PC-9 (cell line): ENCODE measurements at regions not wholly inside any gene's neighbourhood (a gene's known extent, or its start where the extent isn't known, plus 50 kb on each side); places are given as distances from the start of the nearest gene placed in this dataset.

Experiments used
- BruUV-seq: library from RNA; stranded (reverse); fragments of 400-500 nt; replicated peaks from 2 replicates; lab custom pipeline; 2021; lab: Mats Ljungman, UMichigan
- CTCF ChIA-PET: fragments of 300-600 bp; sonication (Branson Sonifier 250); formaldehyde crosslinking; loops from one replicate; lab custom pipeline; 2022; ENCODE audit warnings: antibody characterized with exemption; lab: Charles Lee
- POLR2A ChIA-PET: fragments of 300-600 bp; sonication (Branson Sonifier 250); formaldehyde crosslinking; loops from one replicate; lab custom pipeline; 2022; ENCODE audit warnings: antibody characterized with exemption; ENCODE audit not compliant: unreplicated experiment; lab: Charles Lee
- DNase-seq, 2 experiments: peaks; one replicate each; pipeline versions ENCODE4 v3.0.0 to v3.0.0-alpha.2; 2015 to 2022; ENCODE audit warnings: mixed read lengths in 1 of 2
- H2AFZ ChIP-seq: fragments of 200-600 bp; sonication (generic); 2 replicates; pipeline ENCODE4 v1.8.1; 2017; ENCODE audit warnings: antibody characterized with exemption
- H3F3A ChIP-seq: fragments of 200-600 bp; sonication (generic); 2 replicates; pipeline ENCODE4 v1.8.1; 2017; ENCODE audit warnings: antibody characterized with exemption, mild to moderate bottlenecking, low read depth; ENCODE audit not compliant: insufficient read depth
- H3K27ac ChIP-seq: fragments of 200-600 bp; sonication (generic); 2 replicates; pipeline ENCODE4 v1.6.1; 2016; ENCODE audit warnings: mixed run types
- H3K27me3 ChIP-seq: fragments of 200-600 bp; sonication (generic); 2 replicates; pipeline ENCODE4 v1.6.1; 2016; ENCODE audit warnings: low read depth, mixed run types; ENCODE audit not compliant: insufficient read depth
- H3K36me3 ChIP-seq: fragments of 200-600 bp; sonication (generic); 2 replicates; pipeline ENCODE4 v1.6.1; 2016; ENCODE audit warnings: low read depth, mixed run types
- H3K4me1 ChIP-seq: fragments of 200-600 bp; sonication (generic); replicated peaks from 2 replicates; pipeline ENCODE4 v1.6.1; 2016; ENCODE audit warnings: mixed run types; ENCODE audit not compliant: insufficient read depth
- H3K4me2 ChIP-seq: fragments of 200-600 bp; sonication (generic); 2 replicates; pipeline ENCODE4 v1.6.1; 2017; ENCODE audit warnings: mixed run types
- H3K4me3 ChIP-seq: fragments of 200-600 bp; sonication (generic); 2 replicates; pipeline ENCODE4 v1.6.1; 2016; ENCODE audit warnings: mixed run types
- H3K79me2 ChIP-seq: fragments of 200-600 bp; sonication (generic); 2 replicates; pipeline ENCODE4 v1.6.1; 2017; ENCODE audit warnings: low read depth, mixed run types
- H3K9me2 ChIP-seq: fragments of 200-600 bp; sonication (generic); 2 replicates; pipeline ENCODE4 v1.8.1; 2017; ENCODE audit warnings: mild to moderate bottlenecking; ENCODE audit not compliant: insufficient read depth
- H3K9me3 ChIP-seq: fragments of 200-600 bp; sonication (generic); 2 replicates; pipeline ENCODE4 v1.8.1; 2016; ENCODE audit warnings: low read depth; ENCODE audit not compliant: insufficient read depth
- H4K20me1 ChIP-seq: fragments of 200-600 bp; sonication (generic); 2 replicates; pipeline ENCODE4 v1.8.1; 2017; ENCODE audit not compliant: insufficient read depth
- EZH2 ChIP-seq: fragments of 200-600 bp; sonication (generic); IDR thresholded peaks from 2 replicates; pipeline ENCODE4 v1.8.0; 2017; ENCODE audit warnings: antibody characterized with exemption, low read depth
- intact Hi-C: fragments of 100-400 bp; cut with micrococcal nuclease; formaldehyde crosslinking; loops from one replicate; pipeline ENCODE4 v1.10.0; 2022; ENCODE audit not compliant: unreplicated experiment
- TF ChIP-seq, protein P1 (sequence below): fragments of 200-600 bp; sonication (generic); conservative IDR thresholded peaks from 2 replicates; pipeline ENCODE4 v1.6.1; 2017; ENCODE audit warnings: mixed run types, antibody characterized with exemption, mild to moderate bottlenecking, moderate library complexity

DNA sequence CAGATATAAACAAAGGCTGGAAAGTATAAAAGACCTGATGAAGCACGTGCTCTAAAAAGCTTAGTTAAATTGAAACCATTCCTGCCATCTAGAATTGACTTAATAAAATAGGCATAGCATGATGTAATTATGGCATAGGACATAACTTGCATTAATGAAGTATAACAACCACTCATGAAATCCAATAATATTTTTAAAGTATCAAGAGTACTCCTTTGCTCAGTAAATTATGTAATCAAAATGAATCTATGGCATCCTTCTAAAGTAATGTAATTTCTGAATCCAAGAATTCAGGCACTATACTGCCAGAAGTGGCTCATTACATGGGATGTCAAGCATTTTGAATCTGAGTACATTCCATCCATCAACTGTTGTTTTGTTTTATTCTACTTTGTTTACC is 548.5 kb upstream of the NRP1 start:
- ChIA-PET POLR2A (no interaction called here), CTCF (no interaction called here)
- TF ChIP-seq EZH2 = no peak
- TF ChIP-seq, protein P1, sequence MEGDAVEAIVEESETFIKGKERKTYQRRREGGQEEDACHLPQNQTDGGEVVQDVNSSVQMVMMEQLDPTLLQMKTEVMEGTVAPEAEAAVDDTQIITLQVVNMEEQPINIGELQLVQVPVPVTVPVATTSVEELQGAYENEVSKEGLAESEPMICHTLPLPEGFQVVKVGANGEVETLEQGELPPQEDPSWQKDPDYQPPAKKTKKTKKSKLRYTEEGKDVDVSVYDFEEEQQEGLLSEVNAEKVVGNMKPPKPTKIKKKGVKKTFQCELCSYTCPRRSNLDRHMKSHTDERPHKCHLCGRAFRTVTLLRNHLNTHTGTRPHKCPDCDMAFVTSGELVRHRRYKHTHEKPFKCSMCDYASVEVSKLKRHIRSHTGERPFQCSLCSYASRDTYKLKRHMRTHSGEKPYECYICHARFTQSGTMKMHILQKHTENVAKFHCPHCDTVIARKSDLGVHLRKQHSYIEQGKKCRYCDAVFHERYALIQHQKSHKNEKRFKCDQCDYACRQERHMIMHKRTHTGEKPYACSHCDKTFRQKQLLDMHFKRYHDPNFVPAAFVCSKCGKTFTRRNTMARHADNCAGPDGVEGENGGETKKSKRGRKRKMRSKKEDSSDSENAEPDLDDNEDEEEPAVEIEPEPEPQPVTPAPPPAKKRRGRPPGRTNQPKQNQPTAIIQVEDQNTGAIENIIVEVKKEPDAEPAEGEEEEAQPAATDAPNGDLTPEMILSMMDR = no peak
- Histone ChIP-seq H3K9me3 (no peaks in the 10 kb centered on the region), H3K36me3 (no peaks in the 10 kb centered on the region), H3K79me2 (no peaks in the 10 kb centered on the region), H3K4me3 (no peak overlapping the region), H2AFZ (no peak overlapping the region), H3K27me3 (no peaks in the 10 kb centered on the region), H4K20me1 (no peaks in the 10 kb centered on the region), H3K4me2 (no peak overlapping the region), H3K9me2 (no peaks in the 10 kb centered on the region), H3K4me1 (no peaks in the 10 kb centered on the region), H3K27ac (no peak overlapping the region), H3F3A (no peaks in the 10 kb centered on the region)
- intact Hi-C loops = no loop called here
- no TSS peak for BruUV-seq
- no peak for DNase-seq

GRCh38 chr10:33880291-33880690 is 545.8 kb upstream of the NRP1 start:
- DNase-seq = no peak
- no peak overlapping the region for H3K4me3 ChIP-seq
- H3K27me3 ChIP-seq = no peaks in the 10 kb centered on the region
- no peaks in the 10 kb centered on the region for H3K36me3 ChIP-seq
- TF ChIP-seq EZH2 = no peak
- TF ChIP-seq, protein P1 = no peak
- H3K4me1 ChIP-seq = 0 out of 2 replicates have a peak, but pooled peaks cover 10% of the 10 kb centered on the region
- intact Hi-C loops = no loop called here
- no peak overlapping the region for H3K27ac ChIP-seq
- H3K79me2 ChIP-seq = no peaks in the 10 kb centered on the region
- no peak overlapping the region for H3K4me2 ChIP-seq
- H3K9me2 ChIP-seq = no peaks in the 10 kb centered on the region
- H3K9me3 ChIP-seq = no peaks in the 10 kb centered on the region
- no peak overlapping the region for H2AFZ ChIP-seq
- ChIA-PET POLR2A (no interaction called here), CTCF (no interaction called here)
- BruUV-seq = no TSS peak
- no peaks in the 10 kb centered on the region for H4K20me1 ChIP-seq
- H3F3A ChIP-seq = no peaks in the 10 kb centered on the region; the same call in 1 of the 2 replicates

DNA sequence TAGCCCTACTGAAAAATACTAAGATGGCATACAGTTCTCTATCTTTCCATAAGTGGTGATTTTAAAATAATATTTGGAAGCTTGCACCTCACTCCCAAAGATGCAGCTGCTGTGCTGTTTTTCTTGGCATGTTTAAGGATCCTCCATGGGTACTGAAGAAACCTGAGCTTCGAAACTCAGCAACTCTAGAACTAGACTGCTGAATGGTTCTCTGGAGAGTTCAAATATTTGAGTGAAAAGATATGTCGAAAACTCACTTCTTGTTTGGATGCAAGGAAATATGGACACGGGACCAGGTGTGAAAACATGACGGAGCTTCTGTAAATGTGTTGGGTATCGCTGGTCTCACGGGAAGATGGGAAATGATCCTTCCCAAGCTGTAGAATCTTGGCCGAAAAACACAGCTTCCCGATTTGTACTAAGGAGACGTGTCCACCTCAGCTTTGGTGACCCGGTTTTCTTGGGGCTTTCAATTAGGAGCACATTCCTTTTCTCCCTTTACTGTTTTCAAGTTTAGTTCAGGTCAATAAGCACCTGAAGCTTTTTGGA is 543.8 kb upstream of the NRP1 start:
- intact Hi-C loops = no loop called here
- TF ChIP-seq, protein P1 = no peak
- TF ChIP-seq EZH2 = no peak

More for the DNA sequence above, 543.8 kb upstream of the NRP1 start:
- no peaks in the 10 kb centered on the region for H3K9me3 ChIP-seq
- no peak overlapping the region for H2AFZ ChIP-seq
- ChIA-PET CTCF (no interaction called here), POLR2A (interaction anchor here (0.5 kb wide), 1 partner anchor 39 kb away, joined by 6 read pairs; no protein-coding TSS in a partner anchor)
- no peaks in the 10 kb centered on the region for H3K36me3 ChIP-seq
- H3F3A ChIP-seq = no peaks in the 10 kb centered on the region; the same call in 1 of the 2 replicates
- H3K9me2 ChIP-seq = no peaks in the 10 kb centered on the region
- H3K4me3 ChIP-seq = no peak overlapping the region
- no peaks in the 10 kb centered on the region for H4K20me1 ChIP-seq
- H3K4me1 ChIP-seq = 0 out of 2 replicates have a peak, but pooled peaks cover 10% of the 10 kb centered on the region
- no peaks in the 10 kb centered on the region for H3K79me2 ChIP-seq
- no peaks in the 10 kb centered on the region for H3K27me3 ChIP-seq
- BruUV-seq = no TSS peak
- no peak overlapping the region for H3K4me2 ChIP-seq
- DNase-seq = no peak
- H3K27ac ChIP-seq = no peak overlapping the region
